ENCODE measurements at regions not wholly inside any gene's neighbourhood (a gene's known extent, or its start where the extent isn't known, plus 50 kb on each side); places are given as distances from the start of the nearest gene placed in this dataset.

DNA sequence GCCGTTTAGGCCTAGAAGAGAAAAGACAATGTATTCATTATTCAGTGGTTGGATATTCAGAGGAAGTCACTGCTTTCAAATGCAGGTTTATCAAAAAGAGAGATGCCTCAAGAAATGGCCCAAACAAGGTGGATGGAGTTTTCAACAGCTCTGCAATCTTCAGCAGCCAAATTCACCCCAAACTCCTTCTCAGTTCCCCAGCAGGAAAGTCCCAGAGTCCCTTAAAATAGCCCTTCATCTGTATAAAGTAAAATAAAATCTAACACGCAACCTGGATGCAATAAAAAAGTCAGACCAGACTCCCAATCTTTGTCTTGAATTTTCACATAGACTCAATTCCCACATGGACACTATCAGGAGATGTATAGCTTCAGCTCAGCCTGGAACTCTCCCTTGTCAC is 101.6 kb upstream of the SPATA12 start:
- TF ChIP-seq POLR2A (IDR thresholded peaks at IDR 0.05), result no peak
- TF ChIP-seq CTCF (IDR thresholded peaks at IDR 0.05), result no peak
